ENCODE measurements at regions not wholly inside any gene's neighbourhood (a gene's known extent, or its start where the extent isn't known, plus 50 kb on each side); places are given as distances from the start of the nearest gene placed in this dataset.

GRCh38 chr5:167582283-167582682 is 709.2 kb upstream of the WWC1 start:
- TF ChIP-seq CTCF (optimal IDR thresholded peaks at IDR 0.05 in 1 of 3, IDR thresholded peaks at IDR 0.05 in 1 of 3, conservative IDR thresholded peaks at IDR 0.05 in 1 of 3; ENCODE audit: extremely low read depth in 1 of 3, insufficient read depth in 2 of 3, low read length in 3 of 3), result peak in 1 of 3 experiments; percentile 37
- no peak for TF ChIP-seq EZH2 (IDR thresholded peaks at IDR 0.05; ENCODE audit: low read length)

Measured in keratinocyte (primary cell).